Esophagus squamous epithelium (tissue), 5 donors: ENCODE measurements at regions not wholly inside any gene's neighbourhood (a gene's known extent, or its start where the extent isn't known, plus 50 kb on each side); places are given as distances from the start of the nearest gene placed in this dataset.

Experiments
- DNase-seq: peaks from one replicate; lab custom pipeline; 2025; lab: John Stamatoyannopoulos, UW
- H3K27ac ChIP-seq, 4 donors: fragments of 200-600 bp; sonication (generic); one replicate each; pipeline ENCODE4 v1.5.1; 2016 to 2019; ENCODE audit warnings: mild to moderate bottlenecking in 1 of 4
- H3K27me3 ChIP-seq, 4 donors: fragments of 200-600 bp; sonication (generic); 1 replicate in 3 of 4; 2 replicates in 1 of 4; pipeline versions ENCODE4 v1.5.1 to v1.6.0; 2017 to 2021; ENCODE audit warnings: antibody characterized with exemption in 1 of 4
- H3K36me3 ChIP-seq, 3 donors: fragments of 200-600 bp; sonication (generic); one replicate each; pipeline ENCODE4 v1.5.1; 2016 to 2019
- H3K4me1 ChIP-seq, 3 donors: fragments of 200-600 bp; sonication (generic); one replicate each; pipeline ENCODE4 v1.5.1; 2017 to 2019
- H3K4me3 ChIP-seq, 4 donors: fragments of 200-600 bp; sonication (generic); 1 replicate in 3 of 4; 2 replicates in 1 of 4; pipeline ENCODE4 v1.5.1; 2016 to 2019; ENCODE audit warnings: mild to moderate bottlenecking in 2 of 4, moderate library complexity in 1 of 4
- H3K9me3 ChIP-seq, 3 donors: fragments of 200-600 bp; sonication (generic); one replicate each; pipeline ENCODE4 v1.5.1; 2016 to 2019
- POLR2A ChIP-seq, 4 donors: fragments of 450-650 bp; IDR thresholded peaks; one replicate each; pipeline ENCODE4 v1.6.1; 2017; ENCODE audit warnings: antibody characterized with exemption in 4 of 4, mild to moderate bottlenecking in 4 of 4, moderate library complexity in 3 of 4
- WGBS, 2 donors: methylation state at CpG; one replicate each; pipeline ENCODE4 v1.1.5; 2018; 5-methylcytosine and 5-hydroxymethylcytosine counted together
- intact Hi-C: fragments of 100-400 bp; cut with DNase I; formaldehyde crosslinking; loops from one replicate; pipeline ENCODE4 v1.15.0; 2022
- TF ChIP-seq, protein P1 (sequence below), 6 experiments: fragments of 450-650 bp in 4 of 6; fragments of 200-600 bp in 2 of 6; sonication (generic) in 2 of 6; IDR thresholded peaks; one replicate each; pipeline ENCODE4 v1.5.1; 2016 to 2019; ENCODE audit warnings: antibody characterized with exemption in 6 of 6, mild to moderate bottlenecking in 4 of 6, moderate library complexity in 4 of 6
- donor health status: DM: yes; HTN: yes; CAD: no.

- 66 to 73% methylated on average over 5 of the region's 5 CpGs for WGBS, 2 donors
- DNase-seq, result no peak
Measured at GRCh38 chr5:130706696-130707095, 458.4 kb downstream of the HINT1 start.

GRCh38 chr5:130705368-130705767 lies 459.7 kb downstream of the HINT1 start:
- no peaks in the 10 kb centered on the region for H3K27me3 ChIP-seq
- H3K4me1 ChIP-seq, result no peaks in the 10 kb centered on the region
- 73 to 77% methylated on average over 2 of the region's 2 CpGs for WGBS, 2 donors
- H3K9me3 ChIP-seq, result no peaks in the 10 kb centered on the region
- TF ChIP-seq POLR2A (IDR thresholded peaks at IDR 0.05), result no peak
- TF ChIP-seq, protein P1, sequence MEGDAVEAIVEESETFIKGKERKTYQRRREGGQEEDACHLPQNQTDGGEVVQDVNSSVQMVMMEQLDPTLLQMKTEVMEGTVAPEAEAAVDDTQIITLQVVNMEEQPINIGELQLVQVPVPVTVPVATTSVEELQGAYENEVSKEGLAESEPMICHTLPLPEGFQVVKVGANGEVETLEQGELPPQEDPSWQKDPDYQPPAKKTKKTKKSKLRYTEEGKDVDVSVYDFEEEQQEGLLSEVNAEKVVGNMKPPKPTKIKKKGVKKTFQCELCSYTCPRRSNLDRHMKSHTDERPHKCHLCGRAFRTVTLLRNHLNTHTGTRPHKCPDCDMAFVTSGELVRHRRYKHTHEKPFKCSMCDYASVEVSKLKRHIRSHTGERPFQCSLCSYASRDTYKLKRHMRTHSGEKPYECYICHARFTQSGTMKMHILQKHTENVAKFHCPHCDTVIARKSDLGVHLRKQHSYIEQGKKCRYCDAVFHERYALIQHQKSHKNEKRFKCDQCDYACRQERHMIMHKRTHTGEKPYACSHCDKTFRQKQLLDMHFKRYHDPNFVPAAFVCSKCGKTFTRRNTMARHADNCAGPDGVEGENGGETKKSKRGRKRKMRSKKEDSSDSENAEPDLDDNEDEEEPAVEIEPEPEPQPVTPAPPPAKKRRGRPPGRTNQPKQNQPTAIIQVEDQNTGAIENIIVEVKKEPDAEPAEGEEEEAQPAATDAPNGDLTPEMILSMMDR (IDR thresholded peaks at IDR 0.05), result no peak
- no peak overlapping the region for H3K4me3 ChIP-seq
- H3K36me3 ChIP-seq, result no peaks in the 10 kb centered on the region
- DNase-seq, result no peak
- H3K27ac ChIP-seq, result no peak overlapping the region
- intact Hi-C loops, result no loop called here

More at GRCh38 chr5:130706696-130707095, 458.4 kb downstream of the HINT1 start:
- H3K27me3 ChIP-seq, result no peaks in the 10 kb centered on the region
- TF ChIP-seq POLR2A (IDR thresholded peaks at IDR 0.05), result no peak
- TF ChIP-seq, protein P1 (IDR thresholded peaks at IDR 0.05), result no peak
- no peaks in the 10 kb centered on the region for H3K36me3 ChIP-seq
- no peaks in the 10 kb centered on the region for H3K9me3 ChIP-seq
- no peak overlapping the region for H3K4me3 ChIP-seq
- no peaks in the 10 kb centered on the region for H3K4me1 ChIP-seq
- H3K27ac ChIP-seq, result no peak overlapping the region
- intact Hi-C loops, result no loop called here

DNA sequence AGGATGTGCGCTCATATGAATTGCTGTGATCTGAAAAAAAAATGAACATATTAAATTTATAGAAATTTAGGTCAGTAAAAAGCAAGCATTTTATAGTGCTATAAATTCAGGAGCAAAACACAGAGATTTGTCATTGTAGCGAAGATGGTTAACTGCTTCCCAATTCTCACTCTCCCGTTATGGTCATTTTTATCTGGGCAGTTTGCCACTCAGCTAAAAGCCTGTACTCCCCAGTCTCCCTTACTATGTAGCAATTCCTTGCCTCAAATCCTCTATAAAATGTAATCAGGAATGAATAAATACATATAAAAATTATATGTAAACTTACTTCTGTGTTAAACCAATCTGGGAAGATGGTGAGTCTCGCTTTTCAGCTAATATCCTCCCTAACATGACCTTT lies 471.5 kb downstream of the HINT1 start:
- H3K27ac ChIP-seq, result no peak overlapping the region
- no peak for DNase-seq
- intact Hi-C loops, result no loop called here
- 83 to 84% methylated on average over 4 of the region's 4 CpGs for WGBS, 2 donors
- no peaks in the 10 kb centered on the region for H3K9me3 ChIP-seq
- TF ChIP-seq, protein P1 (IDR thresholded peaks at IDR 0.05), result no peak
- no peak for TF ChIP-seq POLR2A (IDR thresholded peaks at IDR 0.05)
- H3K27me3 ChIP-seq, result no peaks in the 10 kb centered on the region
- no peak overlapping the region for H3K4me3 ChIP-seq
- no peaks in the 10 kb centered on the region for H3K4me1 ChIP-seq
- no peaks in the 10 kb centered on the region for H3K36me3 ChIP-seq

DNA sequence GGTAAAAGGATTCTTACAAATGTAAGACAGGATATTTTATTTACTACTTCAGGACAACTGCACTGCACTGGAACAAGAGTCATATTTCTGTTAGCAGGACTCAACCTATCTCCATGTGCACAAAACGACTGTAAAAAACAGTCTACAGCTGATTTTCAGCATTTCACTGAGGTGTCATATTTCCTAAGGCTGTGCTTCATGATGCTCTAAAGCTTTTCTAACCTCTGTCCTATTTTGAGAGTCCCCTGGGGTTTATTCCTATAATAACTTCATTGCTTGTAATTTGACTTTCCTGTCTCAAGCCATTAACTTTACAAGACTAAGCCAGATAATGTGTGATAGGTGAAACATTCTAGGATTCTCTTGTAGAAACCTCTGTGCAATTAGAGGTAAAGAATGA lies 472.3 kb downstream of the HINT1 start:
- DNase-seq, result no peak
- no peak for TF ChIP-seq POLR2A (IDR thresholded peaks at IDR 0.05)
- TF ChIP-seq, protein P1 (IDR thresholded peaks at IDR 0.05), result no peak
- intact Hi-C loops, result no loop called here
- Histone ChIP-seq H3K9me3 (no peaks in the 10 kb centered on the region), H3K36me3 (no peaks in the 10 kb centered on the region), H3K4me1 (no peaks in the 10 kb centered on the region), H3K27me3 (no peaks in the 10 kb centered on the region), H3K27ac (no peak overlapping the region), H3K4me3 (no peak overlapping the region)
- WGBS, 2 donors, result 21 to 46% methylated on average over 1 of the region's 1 CpG

- H3K4me1 ChIP-seq, result no peaks in the 10 kb centered on the region
- 35 to 47% methylated on average over 4 of the region's 4 CpGs for WGBS, 2 donors
- TF ChIP-seq POLR2A (IDR thresholded peaks at IDR 0.05), result no peak
- TF ChIP-seq, protein P1 (IDR thresholded peaks at IDR 0.05), result no peak
Measured at GRCh38 chr5:130689831-130690230, 475.2 kb downstream of the HINT1 start.

More at GRCh38 chr5:130689831-130690230, 475.2 kb downstream of the HINT1 start:
- Histone ChIP-seq H3K27ac (no peak overlapping the region), H3K4me3 (no peak overlapping the region), H3K27me3 (no peaks in the 10 kb centered on the region), H3K9me3 (no peaks in the 10 kb centered on the region), H3K36me3 (no peaks in the 10 kb centered on the region)
- no peak for DNase-seq
- intact Hi-C loops, result no loop called here
